NOMO-1 (cell line): ENCODE measurements at regions not wholly inside any gene's neighbourhood (a gene's known extent, or its start where the extent isn't known, plus 50 kb on each side); places are given as distances from the start of the nearest gene placed in this dataset.
"Not testable (repeated sequence)": the region's sequence is repeated elsewhere in the genome, so short reads cannot be mapped to it uniquely, and the experiment has no call there.

Source experiments
- DNase-seq, 2 experiments: peaks; one replicate each; lab custom pipeline; 2025; ENCODE audit not compliant: unreplicated experiment in 2 of 2; lab: John Stamatoyannopoulos, UW

GRCh38 chr4:110424144-110424543 lies 51.8 kb upstream of the ENPEP start:
- DNase-seq: no peak

- no peak for DNase-seq
Measured at GRCh38 chr4:110418641-110419040, 57.3 kb upstream of the ENPEP start.

DNA sequence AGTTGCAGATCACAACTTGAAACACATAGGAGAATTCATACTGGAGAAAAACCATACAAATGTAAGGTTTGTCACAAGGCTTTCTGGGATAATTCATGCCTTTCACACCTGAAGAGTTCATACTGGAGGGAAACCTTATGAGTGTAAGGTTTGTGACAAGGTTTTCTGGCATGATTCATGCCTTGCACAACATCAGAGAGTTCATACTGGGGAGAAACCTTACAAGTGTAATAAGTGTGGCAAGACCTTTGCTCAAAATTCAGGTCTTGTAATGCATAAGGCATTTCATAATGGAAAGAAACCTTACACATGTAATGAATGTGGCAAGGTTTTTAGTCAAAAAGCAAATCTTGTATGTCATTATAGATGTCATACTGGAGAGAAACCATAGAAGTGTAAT lies 58.8 kb upstream of the ENPEP start:
- no peak for DNase-seq

DNA sequence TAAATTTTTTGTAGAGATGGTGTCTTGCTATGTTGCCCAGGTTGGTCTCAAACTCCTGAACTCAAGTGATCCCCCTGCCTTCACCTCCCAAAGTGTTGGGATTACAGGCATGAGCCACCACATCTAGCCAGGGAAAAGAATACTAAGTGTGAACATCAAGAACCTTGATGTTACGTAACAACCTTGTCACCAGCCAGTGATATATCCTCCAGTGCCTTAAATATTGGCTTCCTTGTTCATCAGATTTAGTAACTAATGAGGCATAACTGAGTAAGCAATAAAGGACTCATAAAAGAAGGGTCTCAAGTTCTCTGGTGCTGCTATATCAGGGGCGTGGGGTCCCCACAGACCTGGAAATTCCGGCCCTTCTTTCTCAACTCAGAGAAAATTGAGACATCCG lies 60.5 kb upstream of the ENPEP start:
- no peak for DNase-seq

GRCh38 chr4:110415041-110415440 lies 60.9 kb upstream of the ENPEP start:
- no peak for DNase-seq

- no peak for DNase-seq
Measured at GRCh38 chr4:110414561-110414920, 61.4 kb upstream of the ENPEP start.

GRCh38 chr4:110413807-110414560 lies 62.0 kb upstream of the ENPEP start:
- not testable (repeated sequence) for DNase-seq

DNA sequence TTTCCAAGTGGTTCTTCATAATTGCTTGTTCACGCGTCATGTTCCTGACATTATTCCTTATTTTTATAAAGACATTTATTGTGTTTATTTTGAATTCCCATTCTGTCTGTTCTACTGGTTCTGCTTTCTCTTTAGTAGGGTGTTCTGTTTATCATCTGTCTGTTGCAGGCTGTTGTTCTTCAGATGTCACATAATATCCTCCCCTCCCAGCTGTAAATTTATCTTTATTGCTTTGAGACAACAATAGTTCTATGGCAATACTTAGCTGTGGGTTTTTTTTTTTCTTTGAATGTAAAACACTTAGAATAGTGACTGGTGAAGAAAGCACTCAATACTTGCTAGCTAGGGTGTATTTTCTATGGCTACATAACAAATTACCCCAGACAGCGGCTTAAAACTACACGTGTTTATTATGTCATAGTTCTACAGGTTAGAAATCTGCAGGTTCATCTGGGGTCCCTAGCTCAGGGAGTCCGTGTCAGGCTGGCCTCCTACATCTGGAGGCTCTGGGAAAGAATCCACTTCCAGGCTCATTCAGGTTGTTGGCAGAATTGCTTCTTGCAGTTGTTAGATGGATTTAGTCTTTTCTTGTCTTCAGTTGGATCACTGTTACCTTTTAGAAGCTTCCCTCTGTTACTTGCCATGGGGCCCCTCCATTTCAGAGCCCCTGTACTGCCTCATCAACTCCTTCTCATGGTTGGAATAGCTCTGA lies 63.4 kb upstream of the ENPEP start:
- no peak for DNase-seq

DNA sequence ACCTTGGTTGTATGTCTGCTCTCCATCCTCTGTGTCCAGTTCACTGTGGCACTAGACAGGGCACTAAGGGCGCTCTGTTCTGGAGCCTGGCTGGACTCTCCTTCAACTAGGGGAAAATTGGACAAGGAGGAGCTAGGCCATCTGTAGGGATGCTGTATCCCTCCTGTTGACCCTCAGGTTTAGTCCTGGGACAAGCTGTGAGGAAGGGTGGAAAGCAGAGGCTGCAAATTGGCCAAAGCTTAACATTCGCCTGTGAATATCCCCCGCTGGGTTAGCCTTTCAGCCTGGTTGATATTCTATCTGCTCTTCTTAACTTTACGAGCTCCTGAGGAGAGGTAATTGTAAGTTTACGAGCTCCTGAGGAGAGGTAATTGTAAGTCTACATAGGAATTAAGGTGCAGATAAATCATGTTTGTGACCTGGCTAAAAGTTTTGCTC lies 64.4 kb upstream of the ENPEP start:
- DNase-seq: no peak

DNA sequence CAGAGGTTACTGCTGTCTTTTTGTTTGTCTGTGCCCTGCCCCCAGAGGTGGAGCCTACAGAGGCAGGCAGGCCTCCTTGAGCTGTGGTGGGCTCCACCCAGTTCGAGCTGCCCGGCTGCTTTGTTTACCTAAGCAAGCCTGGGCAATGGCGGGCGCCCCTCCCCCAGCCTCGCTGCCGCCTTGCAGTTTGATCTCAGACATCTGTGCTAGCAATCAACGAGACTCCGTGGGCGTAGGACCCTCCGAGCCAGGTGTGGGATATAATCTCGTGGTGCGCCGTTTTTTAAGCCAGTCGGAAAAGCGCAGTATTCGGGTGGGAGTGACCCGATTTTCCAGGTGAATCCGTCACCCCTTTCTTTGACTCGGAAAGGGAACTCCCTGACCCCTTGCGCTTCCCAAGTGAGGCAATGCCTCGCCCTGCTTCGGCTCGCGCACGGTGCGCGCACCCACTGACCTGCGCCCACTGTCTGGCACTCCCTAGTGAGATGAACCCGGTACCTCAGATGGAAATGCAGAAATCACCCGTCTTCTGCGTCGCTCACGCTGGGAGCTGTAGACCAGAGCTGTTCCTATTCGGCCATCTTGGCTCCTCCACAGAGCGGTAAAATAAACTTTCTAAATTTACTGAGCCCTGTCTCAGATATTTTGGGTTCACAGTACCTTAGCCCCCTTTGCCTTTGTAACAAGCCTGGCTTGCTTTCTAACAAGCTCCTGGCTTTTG lies 64.9 kb upstream of the ENPEP start:
- DNase-seq: not testable (repeated sequence)

- DNase-seq: no peak
Measured at GRCh38 chr4:110400086-110400485, 75.9 kb upstream of the ENPEP start.

GRCh38 chr4:110399046-110399445 lies 76.9 kb upstream of the ENPEP start:
- not testable (repeated sequence) for DNase-seq

DNA sequence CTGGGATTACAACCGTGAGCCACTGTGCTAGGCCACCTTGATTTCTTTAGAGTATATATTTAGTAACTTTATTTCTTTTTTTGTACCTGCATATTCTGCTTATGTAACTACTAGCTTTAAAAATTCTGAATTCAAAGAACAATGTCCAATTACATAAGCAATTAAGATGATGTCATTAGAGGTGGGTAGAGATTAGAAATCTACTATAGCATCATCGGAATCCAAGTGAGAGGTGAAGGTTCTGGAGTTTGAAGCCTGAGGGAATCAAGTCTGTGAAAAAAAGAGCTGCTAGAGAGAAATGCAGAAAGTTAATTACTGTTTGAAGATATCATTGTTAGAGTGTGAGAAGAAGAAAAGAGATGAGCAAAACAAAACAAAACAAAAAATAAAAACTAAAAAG lies 79.0 kb upstream of the ENPEP start:
- DNase-seq: no peak

- DNase-seq: no peak
Measured at GRCh38 chr4:110395421-110395820, 80.5 kb upstream of the ENPEP start.

DNA sequence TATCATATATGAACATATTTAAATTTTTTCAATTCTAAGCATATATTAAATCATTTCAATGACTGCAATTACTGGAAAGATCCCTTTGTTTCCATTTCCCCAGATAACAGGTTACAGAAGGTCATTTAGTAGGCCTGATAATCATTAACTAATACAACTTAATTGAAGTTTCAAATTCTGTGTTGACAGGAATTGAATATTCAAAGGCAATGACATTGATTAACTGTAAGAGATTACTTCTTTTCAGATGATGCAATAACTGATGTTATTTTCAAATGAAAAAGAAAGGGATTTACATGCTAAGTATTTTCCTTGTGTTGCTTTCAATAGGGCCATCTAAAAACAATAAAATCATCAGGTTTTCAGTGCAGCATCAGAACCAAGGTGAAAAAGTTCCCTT lies 81.1 kb upstream of the ENPEP start:
- no peak for DNase-seq

GRCh38 chr4:110381784-110382183 lies 94.2 kb upstream of the ENPEP start:
- DNase-seq: no peak

DNA sequence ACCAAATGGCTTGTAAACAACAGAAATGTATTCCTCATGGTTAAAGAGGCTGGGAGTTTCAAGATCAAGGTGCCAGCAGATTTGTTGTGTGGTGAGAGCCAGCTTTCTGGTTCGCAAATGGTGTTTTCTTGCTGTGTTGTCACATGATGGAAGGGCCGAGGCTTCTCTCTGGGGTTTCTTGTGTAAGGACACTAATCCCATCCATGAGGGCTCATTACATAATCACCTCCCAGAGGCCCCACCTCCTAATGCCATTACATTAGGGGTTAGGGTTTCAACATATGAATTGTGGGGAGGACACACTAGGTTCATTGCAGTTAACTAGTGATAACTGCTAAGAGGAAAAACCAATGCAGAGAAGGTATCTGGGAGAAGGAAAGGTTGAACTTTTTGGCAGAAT lies 103.5 kb upstream of the ENPEP start:
- no peak for DNase-seq

GRCh38 chr4:110371016-110371770 lies 104.8 kb upstream of the ENPEP start:
- DNase-seq: no peak

DNA sequence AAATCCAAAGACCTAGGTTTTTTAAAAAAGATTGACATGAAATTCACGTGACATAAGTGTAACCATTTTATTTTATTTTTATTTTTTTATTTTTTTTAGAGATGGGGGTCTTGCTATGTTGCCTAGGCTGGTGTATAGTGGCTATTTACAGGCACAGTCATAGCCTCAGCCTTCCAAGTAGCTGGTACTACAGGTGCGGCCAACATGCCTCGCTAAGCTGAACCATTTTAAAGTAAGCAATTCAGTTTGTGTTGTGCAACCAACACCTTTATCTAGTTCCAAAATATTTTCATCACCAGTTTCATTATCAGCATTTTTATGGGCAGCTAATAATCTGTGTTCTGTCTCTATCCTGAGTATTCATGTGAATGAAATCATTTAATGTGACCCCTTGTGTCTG lies 107.5 kb upstream of the ENPEP start:
- DNase-seq: no peak

GRCh38 chr4:110367156-110367555 lies 108.8 kb upstream of the ENPEP start:
- DNase-seq: no peak

GRCh38 chr4:110365761-110366160 lies 110.2 kb upstream of the ENPEP start:
- DNase-seq: no peak
